Lower lobe of right lung (tissue), 2 donors: ENCODE measurements at regions not wholly inside any gene's neighbourhood (a gene's known extent, or its start where the extent isn't known, plus 50 kb on each side); places are given as distances from the start of the nearest gene placed in this dataset.

ENCODE experiments used
- ATAC-seq, 2 donors: fragments of 200-7000 bp; cut with Tn5 transposase; one replicate each; pipeline ENCODE4 v1.9.1; 2020 to 2022; ENCODE audit warnings: mild to moderate bottlenecking in 2 of 2, moderate library complexity in 2 of 2
- DNase-seq: peaks from one replicate; pipeline ENCODE4 v3.0.0-alpha.2; 2020
- H3K27ac ChIP-seq: fragments of 200-600 bp; one replicate; pipeline ENCODE4 v1.8.0; 2022
- H3K27me3 ChIP-seq: fragments of 200-600 bp; one replicate; pipeline ENCODE4 v1.8.0; 2022; ENCODE audit warnings: low read depth
- H3K36me3 ChIP-seq: fragments of 200-600 bp; one replicate; pipeline ENCODE4 v1.8.0; 2022; ENCODE audit warnings: mild to moderate bottlenecking
- H3K4me1 ChIP-seq: fragments of 200-600 bp; one replicate; pipeline ENCODE4 v1.8.0; 2022
- H3K4me3 ChIP-seq: fragments of 200-600 bp; one replicate; pipeline ENCODE4 v1.8.0; 2022; ENCODE audit warnings: mild to moderate bottlenecking
- H3K9me3 ChIP-seq: fragments of 200-600 bp; one replicate; pipeline ENCODE4 v1.8.0; 2022
- CTCF ChIP-seq: fragments of 200-600 bp; IDR thresholded peaks from one replicate; pipeline ENCODE4 v1.8.0; 2022; ENCODE audit warnings: antibody characterized with exemption, mild to moderate bottlenecking
- intact Hi-C: fragments of 100-400 bp; cut with DNase I; formaldehyde crosslinking; loops from one replicate; pipeline ENCODE4 v1.11.0; 2022
- donor health status: DM: no; HTN: yes; CAD: no; lungs with severe emphysema.

GRCh38 chr14:95034788-95035187 is 122.5 kb downstream of the DICER1 start:
- no peaks in the 10 kb centered on the region for H3K27me3 ChIP-seq
- no peak overlapping the region for H3K4me3 ChIP-seq
- ATAC-seq (no peak), DNase-seq (no peak)
- intact Hi-C loops = no loop called here
- H3K9me3 ChIP-seq = peaks cover 3% of the 10 kb centered on the region
- H3K36me3 ChIP-seq = no peaks in the 10 kb centered on the region
- no peak overlapping the region for H3K27ac ChIP-seq
- TF ChIP-seq CTCF = no peak
- no peaks in the 10 kb centered on the region for H3K4me1 ChIP-seq

GRCh38 chr14:95033682-95034632 is 123.4 kb downstream of the DICER1 start:
- no peaks in the 10 kb centered on the region for H3K27me3 ChIP-seq
- intact Hi-C loops = no loop called here
- no peak for DNase-seq
- no peak overlapping the region for H3K27ac ChIP-seq
- ATAC-seq = no peak
- no peak for TF ChIP-seq CTCF
- H3K4me1 ChIP-seq = no peaks in the 10 kb centered on the region
- no peaks in the 10 kb centered on the region for H3K36me3 ChIP-seq
- H3K4me3 ChIP-seq = no peak overlapping the region
- peaks cover 3% of the 10 kb centered on the region for H3K9me3 ChIP-seq

- Histone ChIP-seq H3K4me1 (no peaks in the 10 kb centered on the region), H3K9me3 (peaks cover 3% of the 10 kb centered on the region), H3K36me3 (no peaks in the 10 kb centered on the region), H3K27ac (no peak overlapping the region), H3K27me3 (no peaks in the 10 kb centered on the region), H3K4me3 (no peak overlapping the region)
- intact Hi-C loops = no loop called here
- DNase-seq = no peak
- ATAC-seq = no peak
- no peak for TF ChIP-seq CTCF
Measured at GRCh38 chr14:95033031-95033430, 124.3 kb downstream of the DICER1 start.

- no peak for DNase-seq
- H3K4me1 ChIP-seq = no peaks in the 10 kb centered on the region
- H3K27me3 ChIP-seq = no peaks in the 10 kb centered on the region
- no peak for ATAC-seq
- H3K27ac ChIP-seq = no peak overlapping the region
- H3K9me3 ChIP-seq = no peaks in the 10 kb centered on the region
- TF ChIP-seq CTCF = no peak
- intact Hi-C loops = no loop called here
- no peaks in the 10 kb centered on the region for H3K36me3 ChIP-seq
- no peak overlapping the region for H3K4me3 ChIP-seq
Measured at GRCh38 chr14:95026851-95027463, 130.4 kb downstream of the DICER1 start.

GRCh38 chr14:95025941-95026340 is 131.4 kb downstream of the DICER1 start:
- Histone ChIP-seq H3K4me3 (no peak overlapping the region), H3K27me3 (no peaks in the 10 kb centered on the region), H3K9me3 (peaks cover 6% of the 10 kb centered on the region), H3K27ac (no peak overlapping the region), H3K4me1 (no peaks in the 10 kb centered on the region), H3K36me3 (no peaks in the 10 kb centered on the region)
- no peak for DNase-seq
- ATAC-seq = no peak
- TF ChIP-seq CTCF = no peak
- intact Hi-C loops = no loop called here
